ENCODE measurements at regions not wholly inside any gene's neighbourhood (a gene's known extent, or its start where the extent isn't known, plus 50 kb on each side); places are given as distances from the start of the nearest gene placed in this dataset.

DNA sequence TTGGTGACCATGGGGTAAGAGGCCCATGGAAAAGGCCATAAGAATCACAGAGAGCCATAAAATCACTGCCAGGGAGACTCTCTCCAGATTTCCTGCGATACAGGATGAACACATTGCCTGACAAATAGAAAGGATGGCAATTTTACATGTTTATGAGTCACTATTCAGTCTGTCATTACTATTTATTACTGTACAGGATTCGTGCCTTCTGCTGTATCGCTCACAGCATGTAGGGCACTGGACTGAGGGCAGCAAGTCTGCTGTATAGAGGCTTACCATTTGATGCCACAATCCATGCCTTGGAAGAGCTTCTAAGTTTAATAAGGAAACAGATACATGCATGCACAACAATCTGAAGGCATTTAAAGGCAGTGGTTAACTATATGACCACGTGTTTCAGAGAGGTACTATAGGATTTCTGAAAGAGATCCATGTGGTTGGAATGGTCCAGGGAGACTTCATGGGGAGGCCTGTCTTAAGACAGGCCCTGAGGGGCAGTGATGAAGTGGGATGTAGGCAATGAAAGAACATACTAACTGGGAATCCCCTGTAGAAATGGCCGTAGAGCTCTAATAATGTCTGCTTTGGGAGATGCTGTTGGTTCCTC is 702.4 kb upstream of the RAB6C start:
- FAIRE-seq = no peak
- Histone ChIP-seq H3K27me3 (ENCODE audit: control insufficient read depth, extremely low read depth, insufficient read depth, low read length) (no peaks in the 10 kb centered on the region), H3K27ac (ENCODE audit: control insufficient read depth, insufficient read depth, low read length) (no peak overlapping the region), H3K4me1 (ENCODE audit: control insufficient read depth, extremely low read depth, insufficient read depth, low read length) (peaks cover 5% of the 10 kb centered on the region), H3K9me3 (ENCODE audit: control insufficient read depth, low read depth, low read length) (no peaks in the 10 kb centered on the region), H3K4me3 (ENCODE audit: control insufficient read depth in 2 of 3, extremely low read depth in 1 of 3, insufficient read depth in 2 of 3, low read depth in 1 of 3, low read length in 3 of 3) (no peak overlapping the region), H2AFZ (ENCODE audit: control insufficient read depth, low read length) (no peak overlapping the region), H3K36me3 (ENCODE audit: control insufficient read depth in 2 of 2, extremely low read depth in 1 of 2, insufficient read depth in 2 of 2, low read length in 2 of 2) (no peaks in the 10 kb centered on the region), H3K79me2 (ENCODE audit: control insufficient read depth, insufficient read depth, low read length) (no peaks in the 10 kb centered on the region), H3K9ac (ENCODE audit: control insufficient read depth, extremely low read depth, insufficient read depth, low read length) (no peak overlapping the region), H3K9me1 (ENCODE audit: control insufficient read depth, extremely low read depth, insufficient read depth, low read length) (no peaks in the 10 kb centered on the region), H4K20me1 (ENCODE audit: control insufficient read depth, extremely low read depth, insufficient read depth, low read length) (no peaks in the 10 kb centered on the region), H3K4me2 (ENCODE audit: control insufficient read depth, extremely low read depth, insufficient read depth, low read depth, low read length) (no peak overlapping the region)
- dilution Hi-C loops (cut with MboI; ENCODE audit: extremely low pct_ligation_motif_present, low sequenced_read_pairs) = no loop called here
- DNase-seq (ENCODE audit: low read depth, low spot score) = no peak
- no peak for TF ChIP-seq EZH2 (IDR thresholded peaks at IDR 0.05; ENCODE audit: low read length)
- TF ChIP-seq, protein P1, sequence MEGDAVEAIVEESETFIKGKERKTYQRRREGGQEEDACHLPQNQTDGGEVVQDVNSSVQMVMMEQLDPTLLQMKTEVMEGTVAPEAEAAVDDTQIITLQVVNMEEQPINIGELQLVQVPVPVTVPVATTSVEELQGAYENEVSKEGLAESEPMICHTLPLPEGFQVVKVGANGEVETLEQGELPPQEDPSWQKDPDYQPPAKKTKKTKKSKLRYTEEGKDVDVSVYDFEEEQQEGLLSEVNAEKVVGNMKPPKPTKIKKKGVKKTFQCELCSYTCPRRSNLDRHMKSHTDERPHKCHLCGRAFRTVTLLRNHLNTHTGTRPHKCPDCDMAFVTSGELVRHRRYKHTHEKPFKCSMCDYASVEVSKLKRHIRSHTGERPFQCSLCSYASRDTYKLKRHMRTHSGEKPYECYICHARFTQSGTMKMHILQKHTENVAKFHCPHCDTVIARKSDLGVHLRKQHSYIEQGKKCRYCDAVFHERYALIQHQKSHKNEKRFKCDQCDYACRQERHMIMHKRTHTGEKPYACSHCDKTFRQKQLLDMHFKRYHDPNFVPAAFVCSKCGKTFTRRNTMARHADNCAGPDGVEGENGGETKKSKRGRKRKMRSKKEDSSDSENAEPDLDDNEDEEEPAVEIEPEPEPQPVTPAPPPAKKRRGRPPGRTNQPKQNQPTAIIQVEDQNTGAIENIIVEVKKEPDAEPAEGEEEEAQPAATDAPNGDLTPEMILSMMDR (optimal IDR thresholded peaks at IDR 0.05 in 1 of 3, IDR thresholded peaks at IDR 0.05 in 1 of 3, conservative IDR thresholded peaks at IDR 0.05 in 1 of 3; ENCODE audit: extremely low read depth in 1 of 3, insufficient read depth in 2 of 3, low read length in 3 of 3) = no peak

DNA sequence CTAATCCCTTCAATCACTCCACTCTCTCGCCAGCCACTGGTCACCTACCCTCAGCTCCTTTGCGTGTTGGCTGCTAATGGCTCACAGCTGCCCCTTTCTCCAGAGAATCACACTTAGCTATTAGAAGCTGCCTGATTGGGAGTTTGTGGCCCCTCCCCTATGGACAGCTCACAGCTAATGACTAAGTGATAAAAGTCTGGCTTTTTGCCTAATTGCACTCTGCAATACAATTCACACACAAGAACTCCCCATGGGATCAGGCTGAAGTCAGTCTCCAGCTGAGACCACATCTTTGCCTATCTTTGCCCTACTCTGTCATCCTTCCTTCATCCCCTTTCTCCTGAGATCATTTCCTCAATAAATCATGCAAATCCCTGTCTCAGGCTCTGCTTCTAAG is 701.9 kb upstream of the RAB6C start:
- FAIRE-seq (no peak), DNase-seq (ENCODE audit: low read depth, low spot score) (no peak)
- Histone ChIP-seq H4K20me1 (ENCODE audit: control insufficient read depth, extremely low read depth, insufficient read depth, low read length) (no peaks in the 10 kb centered on the region), H3K9ac (ENCODE audit: control insufficient read depth, extremely low read depth, insufficient read depth, low read length) (no peak overlapping the region), H3K4me1 (ENCODE audit: control insufficient read depth, extremely low read depth, insufficient read depth, low read length) (peaks cover 5% of the 10 kb centered on the region), H3K79me2 (ENCODE audit: control insufficient read depth, insufficient read depth, low read length) (no peaks in the 10 kb centered on the region), H3K27me3 (ENCODE audit: control insufficient read depth, extremely low read depth, insufficient read depth, low read length) (no peaks in the 10 kb centered on the region), H3K4me2 (ENCODE audit: control insufficient read depth, extremely low read depth, insufficient read depth, low read depth, low read length) (no peak overlapping the region), H3K36me3 (ENCODE audit: control insufficient read depth in 2 of 2, extremely low read depth in 1 of 2, insufficient read depth in 2 of 2, low read length in 2 of 2) (no peaks in the 10 kb centered on the region), H3K9me3 (ENCODE audit: control insufficient read depth, low read depth, low read length) (no peaks in the 10 kb centered on the region), H3K4me3 (ENCODE audit: control insufficient read depth in 2 of 3, extremely low read depth in 1 of 3, insufficient read depth in 2 of 3, low read depth in 1 of 3, low read length in 3 of 3) (no peak overlapping the region), H3K27ac (ENCODE audit: control insufficient read depth, insufficient read depth, low read length) (no peak overlapping the region), H2AFZ (ENCODE audit: control insufficient read depth, low read length) (no peak overlapping the region), H3K9me1 (ENCODE audit: control insufficient read depth, extremely low read depth, insufficient read depth, low read length) (no peaks in the 10 kb centered on the region)
- no peak for TF ChIP-seq EZH2 (IDR thresholded peaks at IDR 0.05; ENCODE audit: low read length)
- TF ChIP-seq, protein P1 (optimal IDR thresholded peaks at IDR 0.05 in 1 of 3, IDR thresholded peaks at IDR 0.05 in 1 of 3, conservative IDR thresholded peaks at IDR 0.05 in 1 of 3; ENCODE audit: extremely low read depth in 1 of 3, insufficient read depth in 2 of 3, low read length in 3 of 3) = no peak
- dilution Hi-C loops (cut with MboI; ENCODE audit: extremely low pct_ligation_motif_present, low sequenced_read_pairs) = no loop called here
